GM12878 (cell line): ENCODE measurements at regions not wholly inside any gene's neighbourhood (a gene's known extent, or its start where the extent isn't known, plus 50 kb on each side); places are given as distances from the start of the nearest gene placed in this dataset.

Experiments used
- ATAC-seq: fragments of 200-7000 bp; cut with Tn5 transposase; 3 replicates; pipeline ENCODE4 v1.9.1; 2020; ENCODE audit warnings: mild to moderate bottlenecking, moderate library complexity
- BruUV-seq: library from RNA; stranded (reverse); fragments of 400-500 nt; replicated peaks from 2 replicates; lab custom pipeline; 2021; lab: Mats Ljungman, UMichigan
- CTCF ChIA-PET: fragments of 300-600 bp; sonication (Branson Sonifier 250); formaldehyde crosslinking; extraction: SDS; loops from one replicate; lab custom pipeline; 2021; ENCODE audit warnings: inconsistent platforms; lab: Yijun Ruan, JAX
- POLR2A ChIA-PET: fragments of 350-600 bp; formaldehyde crosslinking; extraction: SDS; loops from one replicate; lab custom pipeline; 2021; ENCODE audit warnings: inconsistent platforms; lab: Charles Lee
- RAD21 ChIA-PET: fragments of 300-600 bp; sonication (Branson Sonifier 250); formaldehyde crosslinking; loops from one replicate; lab custom pipeline; 2023; ENCODE audit warnings: antibody characterized with exemption; ENCODE audit not compliant: unreplicated experiment; lab: Charles Lee
- SMC1A ChIA-PET: fragments of 300-600 bp; sonication (Branson Sonifier 250); formaldehyde crosslinking; loops from one replicate; lab custom pipeline; 2023; ENCODE audit not compliant: unreplicated experiment, uncharacterized antibody; lab: Charles Lee
- DNase-seq: peaks from one replicate; pipeline ENCODE4 v3.0.0-alpha.2; 2011; ENCODE audit warnings: low read depth, low spot score
- FAIRE-seq: peaks from 3 replicates; lab custom pipeline; 2011; peaks lifted over from hg19 to GRCh38; lab: Jason Lieb, UNC
- H2AFZ ChIP-seq: 2 replicates; pipeline ENCODE4 v1.6.0; 2011; ENCODE audit warnings: low read depth, low read length, control low read depth; ENCODE audit not compliant: control insufficient read depth
- H3K27ac ChIP-seq: 2 replicates; pipeline ENCODE4 v1.5.1; 2011; ENCODE audit warnings: control low read depth; ENCODE audit not compliant: control insufficient read depth, insufficient read depth
- H3K27me3 ChIP-seq, 2 experiments: replicated peaks in 1 of 2; 2 replicates each; pipeline versions ENCODE4 v1.6.0 to v1.6.1; 2011; ENCODE audit warnings: low read length in 1 of 2; ENCODE audit not compliant: control insufficient read depth in 2 of 2, insufficient read depth in 2 of 2
- H3K36me3 ChIP-seq, 2 experiments: 2 replicates each; pipeline ENCODE4 v1.5.1; 2011; ENCODE audit warnings: low read length in 1 of 2; ENCODE audit not compliant: control insufficient read depth in 2 of 2, insufficient read depth in 2 of 2
- H3K4me1 ChIP-seq: 2 replicates; pipeline ENCODE4 v1.6.1; 2011; ENCODE audit warnings: mild to moderate bottlenecking, low read length, moderate library complexity, mixed read lengths; ENCODE audit not compliant: control insufficient read depth, insufficient read depth
- H3K4me2 ChIP-seq: 2 replicates; pipeline ENCODE4 v1.6.0; 2011; ENCODE audit warnings: control low read depth; ENCODE audit not compliant: control insufficient read depth, insufficient read depth
- H3K4me3 ChIP-seq: fragments of 200-600 bp; sonication (generic); 2 replicates; pipeline ENCODE4 v1.5.1; 2016
- H3K79me2 ChIP-seq: 2 replicates; pipeline ENCODE4 v1.6.0; 2011; ENCODE audit warnings: low read length; ENCODE audit not compliant: control insufficient read depth, insufficient read depth
- H3K9ac ChIP-seq: 2 replicates; pipeline ENCODE4 v1.8.0; 2011; ENCODE audit warnings: low read length, control low read depth, mixed read lengths; ENCODE audit not compliant: control insufficient read depth, insufficient read depth
- H3K9me3 ChIP-seq: replicated peaks from 3 replicates; pipeline ENCODE4 v1.5.1; 2011; ENCODE audit warnings: mild to moderate bottlenecking, low read length; ENCODE audit not compliant: control insufficient read depth, insufficient read depth
- H4K20me1 ChIP-seq: 2 replicates; pipeline ENCODE4 v1.6.0; 2011; ENCODE audit not compliant: control insufficient read depth, insufficient read depth
- HDAC2 ChIP-seq: fragments of 200-600 bp; sonication (generic); IDR thresholded peaks from 2 replicates; pipeline ENCODE4 v1.6.1; 2017
- JUND ChIP-seq: IDR thresholded peaks from 2 replicates; pipeline ENCODE4 v1.6.1; 2012; ENCODE audit warnings: low read depth, mild to moderate bottlenecking, low read length, improper control_type of control experiment, moderate library complexity
- MTA3 ChIP-seq: IDR thresholded peaks from 2 replicates; pipeline ENCODE4 v1.6.1; 2012; ENCODE audit warnings: low read length, inconsistent platforms, borderline replicate concordance
- NRF1 ChIP-seq: conservative IDR thresholded peaks from 2 replicates; pipeline ENCODE4 v1.6.1; 2011; ENCODE audit warnings: mild to moderate bottlenecking, low read depth, low read length, improper control_type of control experiment
- WGBS: methylation state at CpG from one replicate; pipeline ENCODE4 v1.1.6; 2016; ENCODE audit warnings: low lambda C conversion rate; ENCODE audit not compliant: insufficient replicate concordance, insufficient coverage; ENCODE audit errors: missing lambda C conversion rate; 5-methylcytosine and 5-hydroxymethylcytosine counted together
- in situ Hi-C: fragments of 300-500 bp; cut with MboI; formaldehyde crosslinking; loops from 9 replicates; pipeline ENCODE4 v1.14.3; 2018; ENCODE audit warnings: mixed read lengths
- intact Hi-C: fragments of 100-400 bp; cut with micrococcal nuclease; formaldehyde crosslinking; loops from one replicate; pipeline ENCODE4 v1.14.2; 2022; ENCODE audit not compliant: unreplicated experiment
- TF ChIP-seq, protein P1 (sequence below): IDR thresholded peaks from 2 replicates; pipeline ENCODE4 v1.6.1; 2011; ENCODE audit warnings: borderline replicate concordance, low read depth, mild to moderate bottlenecking, moderate library complexity, mixed read lengths, low read length; ENCODE audit not compliant: insufficient read depth; ENCODE audit errors: extremely low read length

DNA sequence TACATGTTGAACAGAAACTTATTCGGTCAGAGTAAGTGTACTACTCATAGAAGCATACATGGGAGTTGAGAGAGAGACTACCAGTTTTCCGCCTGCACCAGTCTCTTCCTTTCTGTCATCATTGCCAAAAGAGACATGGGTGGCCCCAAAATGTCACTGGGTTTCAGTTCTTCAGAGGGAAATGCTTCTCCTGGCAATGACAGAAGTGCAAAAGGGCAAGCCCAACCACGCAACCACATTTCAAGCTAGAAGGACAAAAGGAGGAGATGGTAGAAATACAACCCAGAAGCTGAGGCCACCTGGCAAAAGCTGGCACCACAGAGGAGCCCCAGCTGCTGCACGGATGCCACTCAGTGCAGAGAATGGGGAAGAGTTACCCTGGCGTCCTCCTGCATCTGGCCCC, 320.1 kb downstream of the BCOR start:
- Histone ChIP-seq H4K20me1 (no peaks in the 10 kb centered on the region), H3K36me3 (no peaks in the 10 kb centered on the region), H3K4me1 (no peaks in the 10 kb centered on the region), H3K9me3 (peaks cover 3% of the 10 kb centered on the region; the same call in 1 of the 3 replicates), H3K27me3 (no peaks in the 10 kb centered on the region; a peak in 1 of 4 replicates), H3K4me2 (no peak overlapping the region), H3K9ac (no peak overlapping the region), H3K79me2 (no peaks in the 10 kb centered on the region), H3K27ac (no peak overlapping the region), H2AFZ (peak overlapping the region; percentile 29; the same call in 1 of the 2 replicates), H3K4me3 (no peak overlapping the region)
- ChIA-PET RAD21 (no interaction called here), SMC1A (no interaction called here), POLR2A (no interaction called here), CTCF (no interaction called here)
- no peak for ATAC-seq
- TF ChIP-seq NRF1 (no peak), JUND (no peak), MTA3 (no peak)
- intact Hi-C loops = no loop called here
- BruUV-seq = no TSS peak
- no peak for DNase-seq
- WGBS = 16% methylated on average over 5 of the region's 5 CpGs
- in situ Hi-C loops = no loop called here
- no peak for FAIRE-seq

DNA sequence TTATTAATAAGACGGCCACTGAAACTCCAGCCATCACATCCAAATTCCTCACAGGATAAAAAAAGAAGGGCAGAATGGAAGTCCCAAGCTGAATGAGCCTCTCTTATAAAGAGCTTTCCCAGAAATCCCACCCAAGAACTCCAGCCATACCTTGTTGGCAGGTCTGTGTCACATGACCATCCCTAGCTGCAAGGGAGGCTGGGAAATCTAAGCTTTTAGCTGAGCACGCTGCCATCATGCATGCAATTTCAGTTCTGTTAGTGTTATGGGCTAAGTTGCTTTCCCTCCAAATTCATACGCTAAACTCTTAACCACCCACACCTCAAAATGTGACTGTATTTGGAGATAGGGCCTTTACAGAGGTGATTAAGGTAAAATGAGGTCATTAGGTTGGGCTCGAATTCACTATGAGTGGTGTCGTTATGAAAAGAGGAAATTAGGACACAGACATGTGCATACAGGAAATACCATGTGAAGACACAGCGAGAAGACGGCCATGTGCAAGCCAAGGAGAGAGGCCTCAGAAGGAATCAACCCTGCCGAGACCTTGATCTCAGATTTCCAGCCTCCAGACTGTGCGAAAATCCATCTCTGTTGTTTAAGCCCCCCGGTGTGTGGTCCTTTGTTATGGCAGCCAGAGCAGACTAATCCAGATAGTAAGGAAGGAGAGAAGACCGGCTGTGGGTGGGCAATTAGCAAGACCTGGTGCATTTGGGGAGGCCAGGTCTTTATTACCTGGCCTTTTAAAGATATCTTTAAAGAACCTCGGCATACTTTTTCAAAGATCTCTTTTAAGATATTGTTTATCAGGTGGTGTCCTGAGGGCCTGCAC, 317.6 kb downstream of the BCOR start:
- POLR2A ChIA-PET = no interaction called here
- Histone ChIP-seq H3K9ac (no peak overlapping the region), H3K27ac (no peak overlapping the region), H3K27me3 (no peaks in the 10 kb centered on the region; a peak in 2 of 4 replicates), H3K4me3 (no peak overlapping the region), H3K79me2 (no peaks in the 10 kb centered on the region), H3K4me1 (no peaks in the 10 kb centered on the region), H3K36me3 (no peaks in the 10 kb centered on the region), H4K20me1 (no peaks in the 10 kb centered on the region), H2AFZ (no peak overlapping the region), H3K4me2 (no peak overlapping the region), H3K9me3 (peaks cover 3% of the 10 kb centered on the region; the same call in 1 of the 3 replicates)
- SMC1A ChIA-PET = no interaction called here
- WGBS = 47% methylated on average over 12 of the region's 12 CpGs
- TF ChIP-seq, protein P1, sequence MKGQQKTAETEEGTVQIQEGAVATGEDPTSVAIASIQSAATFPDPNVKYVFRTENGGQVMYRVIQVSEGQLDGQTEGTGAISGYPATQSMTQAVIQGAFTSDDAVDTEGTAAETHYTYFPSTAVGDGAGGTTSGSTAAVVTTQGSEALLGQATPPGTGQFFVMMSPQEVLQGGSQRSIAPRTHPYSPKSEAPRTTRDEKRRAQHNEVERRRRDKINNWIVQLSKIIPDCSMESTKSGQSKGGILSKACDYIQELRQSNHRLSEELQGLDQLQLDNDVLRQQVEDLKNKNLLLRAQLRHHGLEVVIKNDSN = peak; percentile 12
- TF ChIP-seq HDAC2 = no peak
- RAD21 ChIA-PET = no interaction called here
- DNase-seq = no peak
- FAIRE-seq = no peak
- in situ Hi-C loops = no loop called here
- BruUV-seq = no TSS peak
- intact Hi-C loops = no loop called here
- no peak for ATAC-seq
- CTCF ChIA-PET = no interaction called here
